Suprapubic skin (tissue), 4 donors: ENCODE measurements at regions not wholly inside any gene's neighbourhood (a gene's known extent, or its start where the extent isn't known, plus 50 kb on each side); places are given as distances from the start of the nearest gene placed in this dataset.

Source experiments
- CTCF ChIP-seq, 2 donors: fragments of 200-600 bp in 1 of 2; fragments of 450-650 bp in 1 of 2; sonication (generic) in 1 of 2; IDR thresholded peaks; one replicate each; pipeline ENCODE4 v1.5.1; 2016 to 2019; ENCODE audit warnings: antibody characterized with exemption in 2 of 2, mild to moderate bottlenecking in 1 of 2, moderate library complexity in 1 of 2
- EP300 ChIP-seq: sonication (generic); formaldehyde crosslinking; IDR thresholded peaks from one replicate; pipeline ENCODE4 v1.6.1; 2017; ENCODE audit warnings: antibody characterized with exemption
- POLR2AphosphoS5 ChIP-seq, 3 donors: sonication (generic); formaldehyde crosslinking; IDR thresholded peaks; one replicate each; pipeline ENCODE4 v1.6.1; 2017; ENCODE audit warnings: antibody characterized with exemption in 3 of 3

DNA sequence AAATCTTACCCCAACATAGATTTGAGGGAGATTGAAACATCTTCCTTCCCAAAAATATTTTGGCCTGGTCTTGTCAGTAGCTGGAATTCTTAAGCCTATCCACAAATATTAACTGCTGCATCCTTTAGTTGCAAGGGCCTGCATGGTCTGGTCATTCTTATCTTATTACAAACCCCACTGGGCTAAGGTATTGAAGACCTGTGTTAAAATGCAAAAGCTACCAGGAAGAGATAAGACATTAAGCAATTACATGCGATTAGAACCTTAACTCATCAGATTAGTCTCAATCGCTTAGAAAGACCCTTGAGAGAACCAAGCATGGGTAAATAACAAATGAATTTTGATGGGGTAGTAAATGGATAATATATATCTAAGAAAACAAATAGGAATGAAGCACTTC is 426.6 kb downstream of the FRK start:
- TF ChIP-seq CTCF (IDR thresholded peaks at IDR 0.05): no peak
- TF ChIP-seq POLR2AphosphoS5 (IDR thresholded peaks at IDR 0.05): no peak
- no peak for TF ChIP-seq EP300
